ENCODE measurements at regions not wholly inside any gene's neighbourhood (a gene's known extent, or its start where the extent isn't known, plus 50 kb on each side); places are given as distances from the start of the nearest gene placed in this dataset.

DNA sequence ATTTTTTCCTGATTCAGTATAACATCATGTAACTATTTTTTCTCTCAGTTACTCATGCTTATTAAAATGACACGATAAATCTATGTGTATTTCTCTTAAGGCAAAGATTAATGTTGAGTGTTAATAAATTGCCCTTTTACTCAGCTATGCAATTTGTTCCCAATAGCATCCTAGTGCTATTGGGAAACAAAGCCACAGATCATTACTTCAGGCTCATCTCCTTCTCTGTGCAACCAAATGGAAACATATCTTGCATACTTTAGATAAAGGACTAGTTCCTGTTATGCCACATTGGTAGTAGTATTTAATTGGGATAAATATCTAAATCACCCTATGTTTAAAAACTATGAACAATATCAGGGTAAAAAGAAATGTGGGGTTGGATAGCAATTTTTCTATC lies 106.2 kb downstream of the PLPPR4 start:
- TF ChIP-seq, protein P1, sequence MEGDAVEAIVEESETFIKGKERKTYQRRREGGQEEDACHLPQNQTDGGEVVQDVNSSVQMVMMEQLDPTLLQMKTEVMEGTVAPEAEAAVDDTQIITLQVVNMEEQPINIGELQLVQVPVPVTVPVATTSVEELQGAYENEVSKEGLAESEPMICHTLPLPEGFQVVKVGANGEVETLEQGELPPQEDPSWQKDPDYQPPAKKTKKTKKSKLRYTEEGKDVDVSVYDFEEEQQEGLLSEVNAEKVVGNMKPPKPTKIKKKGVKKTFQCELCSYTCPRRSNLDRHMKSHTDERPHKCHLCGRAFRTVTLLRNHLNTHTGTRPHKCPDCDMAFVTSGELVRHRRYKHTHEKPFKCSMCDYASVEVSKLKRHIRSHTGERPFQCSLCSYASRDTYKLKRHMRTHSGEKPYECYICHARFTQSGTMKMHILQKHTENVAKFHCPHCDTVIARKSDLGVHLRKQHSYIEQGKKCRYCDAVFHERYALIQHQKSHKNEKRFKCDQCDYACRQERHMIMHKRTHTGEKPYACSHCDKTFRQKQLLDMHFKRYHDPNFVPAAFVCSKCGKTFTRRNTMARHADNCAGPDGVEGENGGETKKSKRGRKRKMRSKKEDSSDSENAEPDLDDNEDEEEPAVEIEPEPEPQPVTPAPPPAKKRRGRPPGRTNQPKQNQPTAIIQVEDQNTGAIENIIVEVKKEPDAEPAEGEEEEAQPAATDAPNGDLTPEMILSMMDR (IDR thresholded peaks at IDR 0.05), result no peak
- TF ChIP-seq POLR2A (IDR thresholded peaks at IDR 0.05), result no peak

All from vagina (tissue), 2 donors.